ENCODE measurements at regions not wholly inside any gene's neighbourhood (a gene's known extent, or its start where the extent isn't known, plus 50 kb on each side); places are given as distances from the start of the nearest gene placed in this dataset.

DNA sequence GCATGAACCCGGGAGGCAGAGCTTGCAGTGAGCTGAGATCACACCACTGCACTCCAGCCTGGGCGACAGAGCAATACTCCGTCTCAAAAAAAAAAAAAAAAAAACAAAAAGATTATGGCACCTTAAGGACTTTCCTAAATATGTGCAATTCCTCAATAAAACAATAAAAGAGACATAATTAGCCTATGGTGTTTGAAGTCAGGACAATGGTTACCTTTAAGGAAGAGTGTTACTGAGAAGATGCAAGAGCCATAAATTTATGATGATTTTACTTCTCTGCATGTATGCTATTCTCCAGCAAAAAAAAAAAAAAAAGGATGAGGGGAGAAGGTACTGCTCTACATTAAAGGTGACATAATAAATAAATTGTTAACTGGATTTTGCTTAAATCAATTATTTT lies 208.2 kb upstream of the STK17B start:
- TF ChIP-seq CTCF (IDR thresholded peaks at IDR 0.05) = no peak
- no peak for TF ChIP-seq EZH2 (IDR thresholded peaks at IDR 0.05; ENCODE audit: borderline replicate concordance, insufficient read depth, low read depth, low read length, poor library complexity, severe bottlenecking)
